HCT116 (cell line): ENCODE measurements at regions not wholly inside any gene's neighbourhood (a gene's known extent, or its start where the extent isn't known, plus 50 kb on each side); places are given as distances from the start of the nearest gene placed in this dataset.

Experiments used
- ATAC-seq: fragments of 200-7000 bp; cut with Tn5 transposase; 2 replicates; pipeline ENCODE4 v1.9.1; 2020; ENCODE audit warnings: mild to moderate bottlenecking, moderate library complexity
- BruUV-seq: library from RNA; stranded (reverse); fragments of 400-500 nt; replicated peaks from 2 replicates; lab custom pipeline; 2021; lab: Mats Ljungman, UMichigan
- CTCF ChIA-PET: fragments of 300-600 bp; sonication (Branson Sonifier 250); formaldehyde crosslinking; loops from one replicate; lab custom pipeline; 2021; ENCODE audit warnings: antibody characterized with exemption; lab: Charles Lee
- POLR2A ChIA-PET: fragments of 300-600, 350-600 bp; sonication (Branson Sonifier 250); formaldehyde crosslinking; loops from one replicate; lab custom pipeline; 2021; ENCODE audit warnings: antibody characterized with exemption; lab: Charles Lee
- RAD21 ChIA-PET, 2 experiments: fragments of 300-600 bp; sonication (Branson Sonifier 250); formaldehyde crosslinking; loops; one replicate each; lab custom pipeline; 2023; ENCODE audit warnings: low total read pairs in 2 of 2; ENCODE audit not compliant: uncharacterized antibody in 2 of 2, unreplicated experiment in 2 of 2, low non-redundant PET in 1 of 2; lab: Charles Lee
- DNase-seq: peaks from one replicate; pipeline ENCODE4 v3.0.0-alpha.2; 2010; ENCODE audit warnings: low read depth, low spot score
- H2AFZ ChIP-seq: fragments of 200-600 bp; shearing (Covaris generic), sonication (generic); 2 replicates; pipeline ENCODE4 v1.6.1; 2017; ENCODE audit warnings: low read depth, mixed run types, mixed read lengths, antibody characterized with exemption, low read length; ENCODE audit not compliant: poor library complexity, severe bottlenecking
- H3K27ac ChIP-seq: 2 replicates; pipeline ENCODE4 v1.5.1; 2012; ENCODE audit warnings: low read depth, low read length
- H3K27me3 ChIP-seq: fragments of 200-600 bp; sonication (generic); 2 replicates; pipeline ENCODE4 v1.6.1; 2016; ENCODE audit warnings: mixed run types, low read length, mixed read lengths; ENCODE audit not compliant: insufficient read depth
- H3K36me3 ChIP-seq, 2 experiments: fragments of 200-500 bp in 1 of 2; fragments of 200-600 bp in 1 of 2; sonication (Bioruptor generic) in 1 of 2; sonication (generic) in 1 of 2; 2 replicates each; pipeline versions ENCODE4 v1.5.1 to v1.6.1; 2014 to 2016; ENCODE audit warnings: low read length in 2 of 2, inconsistent platforms in 1 of 2, mixed read lengths in 1 of 2, mixed run types in 1 of 2; ENCODE audit not compliant: insufficient read depth in 2 of 2, control insufficient read depth in 1 of 2
- H3K4me1 ChIP-seq, 2 experiments: fragments of 200-600 bp in 1 of 2; sonication (generic) in 1 of 2; 2 replicates each; pipeline versions ENCODE4 v1.5.1 to v1.6.1; 2012 to 2017; ENCODE audit warnings: low read length in 2 of 2, inconsistent platforms in 1 of 2, mild to moderate bottlenecking in 1 of 2, mixed read lengths in 1 of 2, mixed run types in 1 of 2, moderate library complexity in 1 of 2; ENCODE audit not compliant: insufficient read depth in 2 of 2, control insufficient read depth in 1 of 2
- H3K4me2 ChIP-seq: fragments of 200-600 bp; sonication (generic); 2 replicates; pipeline ENCODE4 v1.6.1; 2017; ENCODE audit warnings: mixed run types, low read length, mixed read lengths
- H3K4me3 ChIP-seq, 2 experiments: fragments of 200-600 bp in 1 of 2; sonication (generic) in 1 of 2; replicated peaks in 1 of 2; 2 replicates each; pipeline ENCODE4 v1.5.1; 2011 to 2016; ENCODE audit warnings: low read length in 2 of 2, control low read depth in 1 of 2, low read depth in 1 of 2, mild to moderate bottlenecking in 1 of 2, mixed read lengths in 1 of 2, mixed run types in 1 of 2
- H3K79me2 ChIP-seq: fragments of 200-600 bp; sonication (generic); 2 replicates; pipeline ENCODE4 v1.6.1; 2017; ENCODE audit warnings: mild to moderate bottlenecking, mixed run types, low read length, moderate library complexity, mixed read lengths; ENCODE audit not compliant: insufficient read depth
- H3K9ac ChIP-seq: fragments of 200-600 bp; sonication (generic); 2 replicates; pipeline ENCODE4 v1.6.1; 2016; ENCODE audit warnings: low read length, mixed read lengths
- H3K9me2 ChIP-seq: fragments of 200-600 bp; sonication (generic), shearing (Covaris generic); 2 replicates; pipeline ENCODE4 v1.6.1; 2017; ENCODE audit warnings: mixed run types, mild to moderate bottlenecking, moderate library complexity; ENCODE audit not compliant: insufficient read depth
- H3K9me3 ChIP-seq, 2 experiments: fragments of 200-500 bp in 1 of 2; fragments of 200-600 bp in 1 of 2; sonication (Bioruptor generic) in 1 of 2; sonication (generic) in 1 of 2; 2 replicates each; pipeline ENCODE4 v1.6.1; 2014 to 2017; ENCODE audit warnings: low read length in 2 of 2, mixed read lengths in 2 of 2, inconsistent platforms in 1 of 2, low read depth in 1 of 2, mild to moderate bottlenecking in 1 of 2, mixed run types in 1 of 2, moderate library complexity in 1 of 2; ENCODE audit not compliant: control insufficient read depth in 1 of 2, insufficient read depth in 1 of 2
- H4K20me1 ChIP-seq: fragments of 200-600 bp; sonication (generic), shearing (Covaris generic); 2 replicates; pipeline ENCODE4 v1.6.1; 2017; ENCODE audit warnings: mixed run types, mild to moderate bottlenecking, moderate library complexity; ENCODE audit not compliant: insufficient read depth
- ATF3 ChIP-seq: IDR thresholded peaks from 2 replicates; pipeline ENCODE4 v1.6.1; 2012
- CBX3 ChIP-seq: IDR thresholded peaks from 2 replicates; pipeline ENCODE4 v1.6.1; 2012; ENCODE audit warnings: low read depth
- CTCF ChIP-seq, 3 experiments: fragments of 200-600 bp in 1 of 3; sonication (generic) in 1 of 3; IDR thresholded peaks in 2 of 3; conservative IDR thresholded peaks in 1 of 3; 2 replicates each; pipeline ENCODE4 v1.5.1; 2012 to 2017; ENCODE audit warnings: low read depth in 2 of 3, low read length in 2 of 3, antibody characterized with exemption in 1 of 3, borderline replicate concordance in 1 of 3, control low read depth in 1 of 3, mild to moderate bottlenecking in 1 of 3, mixed read lengths in 1 of 3, mixed run types in 1 of 3, moderate library complexity in 1 of 3; ENCODE audit not compliant: insufficient read depth in 1 of 3
- EGR1 ChIP-seq: IDR thresholded peaks from 2 replicates; pipeline ENCODE4 v1.6.1; 2012; ENCODE audit warnings: low read depth
- ELF1 ChIP-seq: IDR thresholded peaks from 2 replicates; pipeline ENCODE4 v1.6.1; 2012; ENCODE audit warnings: low read depth, borderline replicate concordance
- EZH2 ChIP-seq: fragments of 200-600 bp; sonication (generic); IDR thresholded peaks from 2 replicates; pipeline ENCODE4 v1.6.1; 2017; ENCODE audit warnings: antibody characterized with exemption, mixed run types
- EZH2phosphoT487 ChIP-seq: fragments of 200-600 bp; IDR thresholded peaks from 2 replicates; pipeline ENCODE4 v1.6.1; 2018; ENCODE audit warnings: antibody characterized with exemption, borderline replicate concordance
- FOSL1 ChIP-seq: IDR thresholded peaks from 2 replicates; pipeline ENCODE4 v1.6.1; 2012; ENCODE audit warnings: low read depth
- JUND ChIP-seq: IDR thresholded peaks from 2 replicates; pipeline ENCODE4 v1.6.1; 2012
- POLR2AphosphoS5 ChIP-seq: IDR thresholded peaks from 2 replicates; pipeline ENCODE4 v1.6.1; 2011; ENCODE audit warnings: mild to moderate bottlenecking, low read depth, low read length, moderate library complexity
- RAD21 ChIP-seq: IDR thresholded peaks from 2 replicates; pipeline ENCODE4 v1.6.1; 2012; ENCODE audit warnings: low read depth, mild to moderate bottlenecking
- REST ChIP-seq: IDR thresholded peaks from 2 replicates; pipeline ENCODE4 v1.6.1; 2012; ENCODE audit warnings: low read depth
- SIN3A ChIP-seq: IDR thresholded peaks from 2 replicates; pipeline ENCODE4 v1.6.1; 2012; ENCODE audit warnings: low read depth
- SRF ChIP-seq: IDR thresholded peaks from 2 replicates; pipeline ENCODE4 v1.6.1; 2012; ENCODE audit warnings: low read depth
- TCF7L2 ChIP-seq: IDR thresholded peaks from 2 replicates; pipeline ENCODE4 v1.7.0; 2011; ENCODE audit warnings: borderline replicate concordance, inconsistent platforms; ENCODE audit not compliant: insufficient read depth, insufficient read length; ENCODE audit errors: extremely low read depth
- ZFX ChIP-seq: fragments of 450-650 bp; IDR thresholded peaks from 2 replicates; pipeline ENCODE4 v1.6.1; 2017
- ZNF274 ChIP-seq: fragments of 200-500 bp; sonication (Bioruptor generic); IDR thresholded peaks from 2 replicates; pipeline ENCODE4 v1.6.1; 2014; ENCODE audit warnings: mild to moderate bottlenecking, low read depth, low read length, inconsistent platforms
- intact Hi-C: fragments of 100-400 bp; cut with micrococcal nuclease; formaldehyde crosslinking; loops from 2 replicates; pipeline ENCODE4 v1.10.0; 2022

GRCh38 chr9:13568405-13568804 lies 288.9 kb upstream of the MPDZ start:
- Histone ChIP-seq H3K27ac (no peak overlapping the region), H3K9me2 (no peaks in the 10 kb centered on the region), H3K9ac (no peak overlapping the region), H2AFZ (no peak overlapping the region), H3K36me3 (no peaks in the 10 kb centered on the region), H3K79me2 (no peaks in the 10 kb centered on the region), H4K20me1 (no peaks in the 10 kb centered on the region), H3K4me2 (no peak overlapping the region), H3K4me1 (no peaks in the 10 kb centered on the region), H3K27me3 (no peaks in the 10 kb centered on the region), H3K4me3 (no peak overlapping the region), H3K9me3 (no peaks in the 10 kb centered on the region; a peak in 1 of 4 replicates)
- intact Hi-C loops = no loop called here
- no peak for TF ChIP-seq REST
- TF ChIP-seq TCF7L2 = no peak
- no peak for TF ChIP-seq EZH2
- TF ChIP-seq ELF1 = no peak
- no peak for TF ChIP-seq EGR1
- TF ChIP-seq SRF = no peak
- TF ChIP-seq CBX3 = no peak
- no peak for TF ChIP-seq SIN3A
- no peak for TF ChIP-seq JUND
- no peak for TF ChIP-seq ATF3
- TF ChIP-seq EZH2phosphoT487 = no peak
- no peak for TF ChIP-seq CTCF (IDR thresholded peaks at IDR 0.05 in 2 of 3, conservative IDR thresholded peaks at IDR 0.05 in 1 of 3; ENCODE audit: borderline replicate concordance in 1 of 3, insufficient read depth in 1 of 3, low read depth in 2 of 3, low read length in 2 of 3)
- no peak for TF ChIP-seq RAD21
- TF ChIP-seq ZNF274 = no peak
- no peak for TF ChIP-seq POLR2AphosphoS5
- no peak for TF ChIP-seq ZFX
- TF ChIP-seq FOSL1 = no peak
- no peak for ATAC-seq
- ChIA-PET RAD21 (no interaction called here), POLR2A (no interaction called here), CTCF (no interaction called here)
- BruUV-seq = no TSS peak
- DNase-seq = no peak
